SK-N-SH (cell line): ENCODE measurements at regions not wholly inside any gene's neighbourhood (a gene's known extent, or its start where the extent isn't known, plus 50 kb on each side); places are given as distances from the start of the nearest gene placed in this dataset.

Experiments used
- CTCF ChIP-seq: fragments of 200-600 bp; sonication (generic); IDR thresholded peaks from 2 replicates; pipeline ENCODE4 v1.6.1; 2017; ENCODE audit warnings: antibody characterized with exemption, mild to moderate bottlenecking, moderate library complexity
- EP300 ChIP-seq, 2 experiments: IDR thresholded peaks; 2 replicates each; pipeline versions ENCODE4 v1.4.0 to v1.6.1; 2012; ENCODE audit warnings: borderline replicate concordance in 1 of 2, low read depth in 1 of 2, low read length in 1 of 2
- EZH2phosphoT487 ChIP-seq: fragments of 200-600 bp; sonication (generic); IDR thresholded peaks from 2 replicates; pipeline ENCODE4 v1.6.1; 2017; ENCODE audit warnings: low read depth, mixed run types, mild to moderate bottlenecking, antibody characterized with exemption, moderate library complexity, borderline replicate concordance
- FOXJ3 ChIP-seq: sonication (generic); formaldehyde crosslinking; IDR thresholded peaks from 2 replicates; pipeline ENCODE4 v1.5.1; 2020; ENCODE audit warnings: mild to moderate bottlenecking, missing genetic modification reagents
- GABPA ChIP-seq: IDR thresholded peaks from 2 replicates; pipeline ENCODE4 v1.4.0; 2012; ENCODE audit warnings: low read depth, mild to moderate bottlenecking
- MAX ChIP-seq: IDR thresholded peaks from 2 replicates; pipeline ENCODE4 v1.4.0; 2012; ENCODE audit warnings: low read depth
- NFIC ChIP-seq: IDR thresholded peaks from 2 replicates; pipeline ENCODE4 v1.4.0; 2012; ENCODE audit warnings: borderline replicate concordance
- POLR2AphosphoS5 ChIP-seq: IDR thresholded peaks from 2 replicates; pipeline ENCODE4 v1.6.1; 2012; ENCODE audit warnings: low read depth, low read length
- SIN3A ChIP-seq: IDR thresholded peaks from 2 replicates; pipeline ENCODE4 v1.6.1; 2012; ENCODE audit warnings: low read depth, mild to moderate bottlenecking, low read length, moderate library complexity, borderline replicate concordance
- SMC3 ChIP-seq: IDR thresholded peaks from 2 replicates; pipeline ENCODE4 v1.6.1; 2012; ENCODE audit warnings: low read depth, low read length, improper control_type of control experiment
- TAF1 ChIP-seq: IDR thresholded peaks from 2 replicates; pipeline ENCODE4 v1.6.1; 2012; ENCODE audit warnings: low read depth, mild to moderate bottlenecking, low read length, moderate library complexity, borderline replicate concordance
- TEAD4 ChIP-seq: IDR thresholded peaks from 2 replicates; pipeline ENCODE4 v1.4.0; 2012; ENCODE audit warnings: mild to moderate bottlenecking, borderline replicate concordance; ENCODE audit not compliant: insufficient read depth
- USF2 ChIP-seq: fragments of 150-350 bp; IDR thresholded peaks from 2 replicates; pipeline ENCODE4 v1.6.1; 2017; ENCODE audit warnings: antibody characterized with exemption, low read length, low read depth, borderline replicate concordance
- TF ChIP-seq, protein P1 (sequence below): IDR thresholded peaks from 2 replicates; pipeline ENCODE4 v1.4.0; 2012; ENCODE audit warnings: low read depth, borderline replicate concordance

DNA sequence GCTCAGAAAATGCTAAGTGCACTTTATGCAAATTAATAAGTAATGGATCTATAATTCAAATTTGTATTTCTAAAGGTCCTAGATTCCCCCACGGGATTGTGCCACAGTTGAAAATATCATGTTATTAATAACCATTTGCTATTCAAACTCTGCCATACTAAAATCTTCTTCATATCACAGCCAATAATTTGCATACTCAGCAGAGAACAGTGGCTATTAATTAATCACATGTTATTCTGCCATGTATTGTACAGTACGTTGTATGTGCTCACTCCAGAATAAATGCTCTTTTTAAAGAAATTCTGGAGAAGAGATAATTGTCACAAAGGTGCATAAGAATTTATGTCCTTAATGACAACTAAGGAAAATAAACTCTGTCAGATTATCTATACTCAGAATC is 184.9 kb upstream of the LUZP2 start:
- no peak for TF ChIP-seq CTCF
- no peak for TF ChIP-seq MAX
- TF ChIP-seq POLR2AphosphoS5: no peak
- TF ChIP-seq, protein P1, sequence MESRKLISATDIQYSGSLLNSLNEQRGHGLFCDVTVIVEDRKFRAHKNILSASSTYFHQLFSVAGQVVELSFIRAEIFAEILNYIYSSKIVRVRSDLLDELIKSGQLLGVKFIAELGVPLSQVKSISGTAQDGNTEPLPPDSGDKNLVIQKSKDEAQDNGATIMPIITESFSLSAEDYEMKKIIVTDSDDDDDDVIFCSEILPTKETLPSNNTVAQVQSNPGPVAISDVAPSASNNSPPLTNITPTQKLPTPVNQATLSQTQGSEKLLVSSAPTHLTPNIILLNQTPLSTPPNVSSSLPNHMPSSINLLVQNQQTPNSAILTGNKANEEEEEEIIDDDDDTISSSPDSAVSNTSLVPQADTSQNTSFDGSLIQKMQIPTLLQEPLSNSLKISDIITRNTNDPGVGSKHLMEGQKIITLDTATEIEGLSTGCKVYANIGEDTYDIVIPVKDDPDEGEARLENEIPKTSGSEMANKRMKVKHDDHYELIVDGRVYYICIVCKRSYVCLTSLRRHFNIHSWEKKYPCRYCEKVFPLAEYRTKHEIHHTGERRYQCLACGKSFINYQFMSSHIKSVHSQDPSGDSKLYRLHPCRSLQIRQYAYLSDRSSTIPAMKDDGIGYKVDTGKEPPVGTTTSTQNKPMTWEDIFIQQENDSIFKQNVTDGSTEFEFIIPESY: no peak
- no peak for TF ChIP-seq TAF1
- no peak for TF ChIP-seq TEAD4
- no peak for TF ChIP-seq EP300 (IDR thresholded peaks at IDR 0.05; ENCODE audit: borderline replicate concordance in 1 of 2, low read depth in 1 of 2, low read length in 1 of 2)
- TF ChIP-seq SMC3: no peak
- TF ChIP-seq EZH2phosphoT487: no peak
- TF ChIP-seq NFIC: no peak
- TF ChIP-seq SIN3A: no peak
- no peak for TF ChIP-seq GABPA
- TF ChIP-seq FOXJ3 (CRISPR knock-in tag): no peak
- TF ChIP-seq USF2: no peak
